Caki2 (cell line): ENCODE measurements at regions not wholly inside any gene's neighbourhood (a gene's known extent, or its start where the extent isn't known, plus 50 kb on each side); places are given as distances from the start of the nearest gene placed in this dataset.

Experiments
- DNase-seq: peaks from one replicate; pipeline ENCODE4 v3.0.0-alpha.2; 2015; ENCODE audit warnings: low read depth
- in situ Hi-C: cut with HindIII; loops from 2 replicates; pipeline ENCODE4 v1.10.0; 2016; ENCODE audit warnings: low sequenced_read_pairs, low pct_unique_long_range_greater_than_20kb, mixed read lengths

- DNase-seq, result no peak
- in situ Hi-C loops, result no loop called here
Measured at GRCh38 chr1:4055294-4055967, 155.4 kb upstream of the C1orf174 start.

- in situ Hi-C loops, result no loop called here
- no peak for DNase-seq
Measured at GRCh38 chr1:4056422-4056821, 156.3 kb upstream of the C1orf174 start.

- no peak for DNase-seq
- in situ Hi-C loops, result no loop called here
Measured at GRCh38 chr1:4056989-4057388, 156.9 kb upstream of the C1orf174 start.

GRCh38 chr1:4057603-4058002, 157.5 kb upstream of the C1orf174 start:
- DNase-seq, result no peak
- in situ Hi-C loops, result no loop called here

- in situ Hi-C loops, result no loop called here
- DNase-seq, result no peak
Measured at GRCh38 chr1:4058122-4058521, 158.1 kb upstream of the C1orf174 start.

GRCh38 chr1:4058706-4059105, 158.6 kb upstream of the C1orf174 start:
- in situ Hi-C loops, result no loop called here

GRCh38 chr1:4059270-4059669, 159.2 kb upstream of the C1orf174 start:
- no peak for DNase-seq
- in situ Hi-C loops, result no loop called here

More at GRCh38 chr1:4058706-4059105, 158.6 kb upstream of the C1orf174 start:
- no peak for DNase-seq

GRCh38 chr1:4060850-4061249, 160.8 kb upstream of the C1orf174 start:
- in situ Hi-C loops, result no loop called here
- DNase-seq, result no peak

GRCh38 chr1:4061521-4062031, 161.5 kb upstream of the C1orf174 start:
- no peak for DNase-seq
- in situ Hi-C loops, result no loop called here

- in situ Hi-C loops, result no loop called here
Measured at GRCh38 chr1:4062041-4062440, 162.0 kb upstream of the C1orf174 start.

GRCh38 chr1:4062560-4062959, 162.5 kb upstream of the C1orf174 start:
- no peak for DNase-seq
- in situ Hi-C loops, result no loop called here

More at GRCh38 chr1:4062041-4062440, 162.0 kb upstream of the C1orf174 start:
- DNase-seq, result no peak

GRCh38 chr1:4062992-4063391, 162.9 kb upstream of the C1orf174 start:
- in situ Hi-C loops, result no loop called here
- no peak for DNase-seq

GRCh38 chr1:4063516-4063915, 163.4 kb upstream of the C1orf174 start:
- in situ Hi-C loops, result no loop called here

GRCh38 chr1:4064150-4064889, 164.2 kb upstream of the C1orf174 start:
- in situ Hi-C loops, result no loop called here
- DNase-seq, result no peak

More at GRCh38 chr1:4063516-4063915, 163.4 kb upstream of the C1orf174 start:
- DNase-seq, result no peak

GRCh38 chr1:4066860-4067599, 167.0 kb upstream of the C1orf174 start:
- in situ Hi-C loops, result no loop called here
- DNase-seq, result no peak

- no peak for DNase-seq
- in situ Hi-C loops, result no loop called here
Measured at GRCh38 chr1:4068076-4068475, 168.0 kb upstream of the C1orf174 start.

GRCh38 chr1:4071653-4072052, 171.6 kb upstream of the C1orf174 start:
- in situ Hi-C loops, result no loop called here
- DNase-seq, result no peak

GRCh38 chr1:4072481-4073153, 172.5 kb upstream of the C1orf174 start:
- in situ Hi-C loops, result no loop called here
- no peak for DNase-seq
